ENCODE measurements at regions not wholly inside any gene's neighbourhood (a gene's known extent, or its start where the extent isn't known, plus 50 kb on each side); places are given as distances from the start of the nearest gene placed in this dataset.

DNA sequence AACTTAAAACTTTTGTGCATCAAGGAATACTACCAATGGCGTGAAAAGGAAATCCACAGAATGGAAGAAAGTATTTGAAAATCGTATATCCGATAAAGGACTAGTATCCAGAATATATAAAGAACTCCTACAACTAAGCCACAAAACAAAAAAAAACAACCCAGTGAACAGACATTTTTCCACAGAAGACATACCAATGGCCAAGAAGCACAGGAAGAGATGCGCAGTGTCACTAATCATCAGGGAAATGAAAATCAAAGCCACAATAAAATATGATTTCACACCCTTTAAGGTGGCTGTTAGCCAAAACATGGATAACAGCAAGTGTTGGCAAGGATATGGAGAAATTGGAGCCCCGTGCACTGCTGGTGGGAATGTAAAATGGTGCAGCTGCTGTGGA, 203.3 kb downstream of the SEC14L1 start:
- TF ChIP-seq, protein P1, sequence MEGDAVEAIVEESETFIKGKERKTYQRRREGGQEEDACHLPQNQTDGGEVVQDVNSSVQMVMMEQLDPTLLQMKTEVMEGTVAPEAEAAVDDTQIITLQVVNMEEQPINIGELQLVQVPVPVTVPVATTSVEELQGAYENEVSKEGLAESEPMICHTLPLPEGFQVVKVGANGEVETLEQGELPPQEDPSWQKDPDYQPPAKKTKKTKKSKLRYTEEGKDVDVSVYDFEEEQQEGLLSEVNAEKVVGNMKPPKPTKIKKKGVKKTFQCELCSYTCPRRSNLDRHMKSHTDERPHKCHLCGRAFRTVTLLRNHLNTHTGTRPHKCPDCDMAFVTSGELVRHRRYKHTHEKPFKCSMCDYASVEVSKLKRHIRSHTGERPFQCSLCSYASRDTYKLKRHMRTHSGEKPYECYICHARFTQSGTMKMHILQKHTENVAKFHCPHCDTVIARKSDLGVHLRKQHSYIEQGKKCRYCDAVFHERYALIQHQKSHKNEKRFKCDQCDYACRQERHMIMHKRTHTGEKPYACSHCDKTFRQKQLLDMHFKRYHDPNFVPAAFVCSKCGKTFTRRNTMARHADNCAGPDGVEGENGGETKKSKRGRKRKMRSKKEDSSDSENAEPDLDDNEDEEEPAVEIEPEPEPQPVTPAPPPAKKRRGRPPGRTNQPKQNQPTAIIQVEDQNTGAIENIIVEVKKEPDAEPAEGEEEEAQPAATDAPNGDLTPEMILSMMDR (IDR thresholded peaks at IDR 0.05) = no peak
- TF ChIP-seq EP300 (IDR thresholded peaks at IDR 0.05) (no peak), POLR2AphosphoS5 (IDR thresholded peaks at IDR 0.05) (no peak), POLR2A (IDR thresholded peaks at IDR 0.05) (no peak)
- H3K4me3 ChIP-seq = no peak overlapping the region
- no peaks in the 10 kb centered on the region for H3K9me3 ChIP-seq
- H3K27ac ChIP-seq = no peak overlapping the region
- no peaks in the 10 kb centered on the region for H3K27me3 ChIP-seq
- DNase-seq (no peak), ATAC-seq (ENCODE audit: low FRiP score in 2 of 2) (no peak)
- peaks cover 13 to 28% (median 23%) of the 10 kb centered on the region in 4 donors for H3K4me1 ChIP-seq
- WGBS, 2 donors = 95 to 96% methylated on average over 5 of the region's 5 CpGs
- no peaks in the 10 kb centered on the region for H3K36me3 ChIP-seq

DNA sequence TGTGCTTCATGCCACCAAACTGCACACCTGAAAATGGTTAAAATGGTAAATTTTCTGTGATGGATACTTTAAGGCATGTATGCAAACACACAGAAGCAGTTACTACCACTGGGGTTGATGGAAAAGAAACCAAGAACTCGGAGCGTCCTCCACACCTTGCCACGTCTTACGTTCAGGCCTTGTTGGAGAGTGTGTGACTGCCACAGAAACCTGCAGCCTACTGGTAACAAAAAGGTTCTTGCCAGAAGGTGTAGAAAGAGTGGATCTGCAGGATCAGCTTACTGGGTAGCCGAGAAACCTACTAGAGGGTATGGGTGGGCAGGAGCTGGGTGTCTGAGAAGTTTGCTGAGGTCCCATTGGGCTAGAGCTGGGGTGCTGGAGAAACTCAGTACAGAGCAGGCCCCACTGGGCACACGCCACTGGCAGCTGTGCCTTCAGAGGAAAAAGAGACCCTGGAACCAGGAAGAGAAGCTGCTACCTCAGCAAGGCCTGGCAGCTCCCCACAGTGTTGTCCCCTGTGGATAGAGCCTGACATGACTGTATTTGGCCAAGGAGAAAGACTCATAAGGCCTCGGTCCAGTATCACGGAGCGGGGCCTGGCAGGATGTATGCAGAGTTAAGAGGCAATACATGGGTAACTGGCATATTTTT, 204.6 kb downstream of the SEC14L1 start:
- no peak overlapping the region for H3K27ac ChIP-seq
- WGBS, 2 donors = 90 to 98% methylated on average over 9 of the region's 9 CpGs
- H3K4me3 ChIP-seq = no peak overlapping the region
- H3K9me3 ChIP-seq = no peaks in the 10 kb centered on the region
- no peak for TF ChIP-seq EP300 (IDR thresholded peaks at IDR 0.05)
- TF ChIP-seq POLR2AphosphoS5 (IDR thresholded peaks at IDR 0.05) = no peak
- no peak for TF ChIP-seq POLR2A (IDR thresholded peaks at IDR 0.05)
- TF ChIP-seq, protein P1 (IDR thresholded peaks at IDR 0.05) = no peak
- H3K4me1 ChIP-seq = peaks cover 19 to 31% (median 27%) of the 10 kb centered on the region in 4 donors
- no peaks in the 10 kb centered on the region for H3K27me3 ChIP-seq
- DNase-seq (peak in 1 of 2 donors; percentile 5), ATAC-seq (ENCODE audit: low FRiP score in 2 of 2) (no peak)
- no peaks in the 10 kb centered on the region for H3K36me3 ChIP-seq

DNA sequence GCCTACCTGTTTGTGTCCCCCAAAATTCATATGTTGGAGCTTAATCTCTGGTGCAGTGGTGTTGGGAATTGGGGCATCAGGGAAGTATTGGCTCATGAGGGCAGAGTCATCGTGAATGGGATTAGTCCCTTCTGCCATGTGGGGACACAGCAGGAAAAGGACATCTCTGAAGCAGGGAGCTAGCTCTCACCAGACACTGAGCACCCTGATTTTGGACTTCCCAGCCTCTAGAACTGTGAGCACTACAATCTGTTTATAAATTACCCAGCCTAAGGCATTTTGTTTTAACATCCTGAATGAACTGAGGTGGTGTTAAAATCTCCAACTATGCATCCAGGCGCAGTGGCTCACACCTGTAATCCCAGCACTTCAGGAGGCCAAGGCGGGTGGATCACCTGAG, 206.0 kb downstream of the SEC14L1 start:
- Histone ChIP-seq H3K9me3 (no peaks in the 10 kb centered on the region), H3K4me1 (peaks cover 26 to 32% (median 31%) of the 10 kb centered on the region in 4 donors), H3K36me3 (no peaks in the 10 kb centered on the region), H3K4me3 (no peak overlapping the region), H3K27me3 (no peaks in the 10 kb centered on the region), H3K27ac (no peak overlapping the region)
- ATAC-seq (ENCODE audit: low FRiP score in 2 of 2) = no peak
- 98 to 100% methylated on average over 2 to 3 of the region's 3 CpGs for WGBS, 2 donors
- TF ChIP-seq, protein P1 (IDR thresholded peaks at IDR 0.05) = no peak
- TF ChIP-seq EP300 (IDR thresholded peaks at IDR 0.05) (no peak), POLR2A (IDR thresholded peaks at IDR 0.05) (no peak), POLR2AphosphoS5 (IDR thresholded peaks at IDR 0.05) (no peak)
- peak in 1 of 2 donors; percentile 3 for DNase-seq

DNA sequence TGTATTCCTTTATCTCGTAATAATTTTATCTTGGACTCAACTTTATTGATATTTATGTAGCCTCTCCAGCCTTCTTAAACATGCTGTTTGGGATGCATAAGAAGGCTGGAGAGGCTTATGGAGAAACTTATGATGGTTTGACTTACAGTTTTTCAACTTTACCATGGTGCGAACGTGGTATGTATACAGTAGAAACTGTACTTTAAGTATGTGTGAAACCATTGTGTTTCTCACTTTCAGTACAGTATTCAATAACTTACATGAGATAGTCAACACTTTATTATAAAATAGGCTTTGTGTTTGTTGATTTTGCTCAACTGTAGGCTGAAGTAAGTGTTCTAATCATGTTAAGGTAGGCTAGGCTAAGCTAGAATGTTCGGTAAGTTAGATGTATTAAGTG, 206.8 kb downstream of the SEC14L1 start:
- no peak for TF ChIP-seq POLR2AphosphoS5 (IDR thresholded peaks at IDR 0.05)
- TF ChIP-seq, protein P1 (IDR thresholded peaks at IDR 0.05) = no peak
- TF ChIP-seq POLR2A (IDR thresholded peaks at IDR 0.05) = no peak
- TF ChIP-seq EP300 (IDR thresholded peaks at IDR 0.05) = no peak
- Histone ChIP-seq H3K4me3 (no peak overlapping the region), H3K36me3 (no peaks in the 10 kb centered on the region), H3K27me3 (no peaks in the 10 kb centered on the region), H3K9me3 (no peaks in the 10 kb centered on the region), H3K4me1 (peaks cover 21 to 32% (median 30%) of the 10 kb centered on the region in 4 donors), H3K27ac (no peak overlapping the region)
- 90 to 91% methylated on average over 4 of the region's 4 CpGs for WGBS, 2 donors
- DNase-seq = no peak
- no peak for ATAC-seq (ENCODE audit: low FRiP score in 2 of 2)

All from upper lobe of left lung (tissue), 6 donors.